ENCODE measurements at regions not wholly inside any gene's neighbourhood (a gene's known extent, or its start where the extent isn't known, plus 50 kb on each side); places are given as distances from the start of the nearest gene placed in this dataset.

- Histone ChIP-seq H3K9ac (ENCODE audit: low read length) (no peak overlapping the region), H3K4me3 (ENCODE audit: low read depth, low read length) (no peak overlapping the region), H3K27ac (ENCODE audit: low read depth, low read length) (no peak overlapping the region), H3K36me3 (ENCODE audit: control insufficient read depth, insufficient read depth, low read length) (no peaks in the 10 kb centered on the region), H3K9me3 (ENCODE audit: control insufficient read depth, insufficient read depth, low read depth, low read length) (peaks cover 11% of the 10 kb centered on the region; the same call in 1 of the 2 replicates), H3K4me1 (ENCODE audit: control insufficient read depth, insufficient read depth, low read length) (peaks cover 10% of the 10 kb centered on the region), H3K27me3 (ENCODE audit: control insufficient read depth, insufficient read depth, low read length) (no peaks in the 10 kb centered on the region)
These were observed 309.1 kb downstream of the AASDHPPT start for GRCh38 chr11:106386519-106386918.

DNA sequence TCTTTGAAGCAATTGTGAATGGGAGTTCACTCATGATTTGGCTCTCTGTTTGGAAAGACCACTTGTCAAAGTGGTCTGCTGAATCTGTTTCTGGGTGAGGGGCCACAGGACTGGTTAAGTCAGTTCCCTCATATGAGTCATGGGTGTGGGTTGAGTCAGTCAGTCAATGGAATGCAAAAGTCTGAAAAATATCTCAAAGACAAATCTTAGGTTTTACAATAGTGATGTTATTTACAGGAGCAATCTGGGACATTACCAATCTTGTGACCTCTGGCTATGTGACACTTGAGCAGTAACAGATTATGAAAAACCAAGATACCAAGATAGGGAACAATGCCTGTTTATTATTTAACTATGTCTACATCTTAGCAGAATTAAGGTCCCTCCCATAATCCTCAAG, 311.6 kb downstream of the AASDHPPT start:
- peaks cover 11% of the 10 kb centered on the region; the same call in 1 of the 2 replicates for H3K9me3 ChIP-seq (ENCODE audit: control insufficient read depth, insufficient read depth, low read depth, low read length)
- no peak overlapping the region for H3K9ac ChIP-seq (ENCODE audit: low read length)
- no peaks in the 10 kb centered on the region for H3K36me3 ChIP-seq (ENCODE audit: control insufficient read depth, insufficient read depth, low read length)
- H3K27me3 ChIP-seq (ENCODE audit: control insufficient read depth, insufficient read depth, low read length) = no peaks in the 10 kb centered on the region
- H3K4me1 ChIP-seq (ENCODE audit: control insufficient read depth, insufficient read depth, low read length) = peaks cover 3% of the 10 kb centered on the region; the same call in 1 of the 2 replicates
- H3K27ac ChIP-seq (ENCODE audit: low read depth, low read length) = no peak overlapping the region
- no peak overlapping the region for H3K4me3 ChIP-seq (ENCODE audit: low read depth, low read length)

GRCh38 chr11:106390078-106390477, 312.6 kb downstream of the AASDHPPT start:
- peaks cover 14% of the 10 kb centered on the region; the same call in 1 of the 2 replicates for H3K9me3 ChIP-seq (ENCODE audit: control insufficient read depth, insufficient read depth, low read depth, low read length)
- no peaks in the 10 kb centered on the region for H3K36me3 ChIP-seq (ENCODE audit: control insufficient read depth, insufficient read depth, low read length)
- no peak overlapping the region for H3K9ac ChIP-seq (ENCODE audit: low read length)
- no peak overlapping the region for H3K27ac ChIP-seq (ENCODE audit: low read depth, low read length)
- peaks cover 3% of the 10 kb centered on the region; the same call in 1 of the 2 replicates for H3K4me1 ChIP-seq (ENCODE audit: control insufficient read depth, insufficient read depth, low read length)
- no peak overlapping the region for H3K4me3 ChIP-seq (ENCODE audit: low read depth, low read length)
- no peaks in the 10 kb centered on the region for H3K27me3 ChIP-seq (ENCODE audit: control insufficient read depth, insufficient read depth, low read length)

- Histone ChIP-seq H3K27ac (ENCODE audit: low read depth, low read length) (no peak overlapping the region), H3K27me3 (ENCODE audit: control insufficient read depth, insufficient read depth, low read length) (no peaks in the 10 kb centered on the region), H3K36me3 (ENCODE audit: control insufficient read depth, insufficient read depth, low read length) (no peaks in the 10 kb centered on the region; the same call in 1 of the 2 replicates), H3K4me3 (ENCODE audit: low read depth, low read length) (no peak overlapping the region), H3K4me1 (ENCODE audit: control insufficient read depth, insufficient read depth, low read length) (peaks cover 3% of the 10 kb centered on the region; the same call in 1 of the 2 replicates), H3K9ac (ENCODE audit: low read length) (no peak overlapping the region), H3K9me3 (ENCODE audit: control insufficient read depth, insufficient read depth, low read depth, low read length) (peaks cover 29% of the 10 kb centered on the region)
These were observed 314.4 kb downstream of the AASDHPPT start for GRCh38 chr11:106391771-106392420.

DNA sequence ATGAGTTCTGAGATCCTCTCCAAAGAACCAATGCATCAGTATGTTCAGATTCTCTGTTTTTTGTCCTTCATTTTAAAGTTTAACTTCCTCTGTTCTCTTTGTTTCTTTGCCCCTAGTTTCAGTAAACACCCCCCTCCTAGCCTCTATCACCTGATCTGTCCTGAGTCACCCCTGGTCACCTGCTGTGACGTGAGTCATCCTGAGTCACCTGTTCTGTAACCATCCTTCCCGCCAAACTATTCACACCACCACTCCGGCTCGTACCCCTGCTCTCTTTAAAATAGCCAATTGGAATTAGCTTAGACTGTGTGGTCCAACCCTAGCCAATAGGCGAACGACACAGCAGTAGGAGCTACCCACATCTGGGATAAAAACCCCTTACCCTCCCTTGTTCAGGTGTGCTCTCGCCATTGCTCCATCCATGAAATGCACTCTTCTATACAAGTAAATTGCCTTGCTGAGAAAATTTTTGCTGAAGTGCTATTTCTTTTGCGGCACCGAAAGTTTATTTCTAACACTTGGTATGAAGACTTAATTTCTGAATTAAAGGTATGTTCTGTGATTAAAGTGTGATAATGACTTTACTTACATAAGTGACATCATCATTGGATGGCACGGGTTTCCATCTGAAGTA, 318.4 kb downstream of the AASDHPPT start:
- Histone ChIP-seq H3K4me1 (ENCODE audit: control insufficient read depth, insufficient read depth, low read length) (peaks cover 3% of the 10 kb centered on the region; the same call in 1 of the 2 replicates), H3K27me3 (ENCODE audit: control insufficient read depth, insufficient read depth, low read length) (no peaks in the 10 kb centered on the region), H3K9me3 (ENCODE audit: control insufficient read depth, insufficient read depth, low read depth, low read length) (peaks cover 18% of the 10 kb centered on the region), H3K9ac (ENCODE audit: low read length) (no peak overlapping the region), H3K36me3 (ENCODE audit: control insufficient read depth, insufficient read depth, low read length) (no peaks in the 10 kb centered on the region; the same call in 1 of the 2 replicates), H3K4me3 (ENCODE audit: low read depth, low read length) (no peak overlapping the region), H3K27ac (ENCODE audit: low read depth, low read length) (no peak overlapping the region)

- Histone ChIP-seq H3K27me3 (ENCODE audit: control insufficient read depth, insufficient read depth, low read length) (no peaks in the 10 kb centered on the region), H3K4me3 (ENCODE audit: low read depth, low read length) (no peak overlapping the region), H3K9ac (ENCODE audit: low read length) (no peak overlapping the region), H3K4me1 (ENCODE audit: control insufficient read depth, insufficient read depth, low read length) (no peaks in the 10 kb centered on the region), H3K9me3 (ENCODE audit: control insufficient read depth, insufficient read depth, low read depth, low read length) (peaks cover 18% of the 10 kb centered on the region), H3K36me3 (ENCODE audit: control insufficient read depth, insufficient read depth, low read length) (no peaks in the 10 kb centered on the region; the same call in 1 of the 2 replicates), H3K27ac (ENCODE audit: low read depth, low read length) (no peak overlapping the region)
These were observed 320.5 kb downstream of the AASDHPPT start for GRCh38 chr11:106397787-106398501.

DNA sequence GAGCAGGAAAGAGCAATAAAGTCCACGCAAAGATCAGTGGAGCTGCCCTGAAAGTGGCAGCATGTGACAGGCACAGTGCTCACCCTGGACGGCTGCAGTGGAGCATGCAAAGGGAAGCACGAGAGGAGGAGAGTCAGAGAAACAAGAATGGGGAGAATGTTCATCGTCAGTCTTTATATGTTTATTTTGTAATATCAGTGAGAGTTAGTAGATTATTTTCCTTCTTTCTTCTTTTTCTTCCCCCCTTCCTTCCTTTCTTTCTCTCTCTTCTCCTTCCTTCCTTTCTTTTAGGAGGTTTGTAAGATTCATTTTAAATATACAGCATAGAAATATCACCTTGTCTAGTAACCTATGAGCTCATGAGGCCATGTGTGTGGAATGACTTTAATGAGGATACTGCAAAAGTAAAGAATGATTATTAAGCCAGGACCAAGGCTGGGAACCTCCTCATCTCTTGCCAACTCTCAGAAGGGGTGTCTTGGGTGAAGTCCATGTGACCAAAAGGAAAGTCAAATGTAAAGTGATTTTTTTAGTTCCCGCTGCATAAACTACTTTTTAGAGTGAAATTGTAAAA, 321.1 kb downstream of the AASDHPPT start:
- no peaks in the 10 kb centered on the region for H3K4me1 ChIP-seq (ENCODE audit: control insufficient read depth, insufficient read depth, low read length)
- no peak overlapping the region for H3K9ac ChIP-seq (ENCODE audit: low read length)
- H3K9me3 ChIP-seq (ENCODE audit: control insufficient read depth, insufficient read depth, low read depth, low read length) = peaks cover 18% of the 10 kb centered on the region
- no peak overlapping the region for H3K4me3 ChIP-seq (ENCODE audit: low read depth, low read length)
- H3K27me3 ChIP-seq (ENCODE audit: control insufficient read depth, insufficient read depth, low read length) = no peaks in the 10 kb centered on the region
- no peaks in the 10 kb centered on the region; the same call in 1 of the 2 replicates for H3K36me3 ChIP-seq (ENCODE audit: control insufficient read depth, insufficient read depth, low read length)
- H3K27ac ChIP-seq (ENCODE audit: low read depth, low read length) = no peak overlapping the region

- no peak overlapping the region for H3K27ac ChIP-seq (ENCODE audit: low read depth, low read length)
- no peaks in the 10 kb centered on the region; the same call in 1 of the 2 replicates for H3K36me3 ChIP-seq (ENCODE audit: control insufficient read depth, insufficient read depth, low read length)
- peaks cover 18% of the 10 kb centered on the region for H3K9me3 ChIP-seq (ENCODE audit: control insufficient read depth, insufficient read depth, low read depth, low read length)
- H3K27me3 ChIP-seq (ENCODE audit: control insufficient read depth, insufficient read depth, low read length) = no peaks in the 10 kb centered on the region
- no peak overlapping the region for H3K9ac ChIP-seq (ENCODE audit: low read length)
- no peaks in the 10 kb centered on the region for H3K4me1 ChIP-seq (ENCODE audit: control insufficient read depth, insufficient read depth, low read length)
- H3K4me3 ChIP-seq (ENCODE audit: low read depth, low read length) = no peak overlapping the region
These were observed 321.6 kb downstream of the AASDHPPT start for GRCh38 chr11:106399076-106399511.

GRCh38 chr11:106399624-106400023, 322.2 kb downstream of the AASDHPPT start:
- H3K4me3 ChIP-seq (ENCODE audit: low read depth, low read length) = no peak overlapping the region
- peaks cover 18% of the 10 kb centered on the region for H3K9me3 ChIP-seq (ENCODE audit: control insufficient read depth, insufficient read depth, low read depth, low read length)
- no peak overlapping the region for H3K27ac ChIP-seq (ENCODE audit: low read depth, low read length)
- no peaks in the 10 kb centered on the region for H3K4me1 ChIP-seq (ENCODE audit: control insufficient read depth, insufficient read depth, low read length)
- no peaks in the 10 kb centered on the region for H3K27me3 ChIP-seq (ENCODE audit: control insufficient read depth, insufficient read depth, low read length)
- H3K9ac ChIP-seq (ENCODE audit: low read length) = no peak overlapping the region
- no peaks in the 10 kb centered on the region; the same call in 1 of the 2 replicates for H3K36me3 ChIP-seq (ENCODE audit: control insufficient read depth, insufficient read depth, low read length)

DNA sequence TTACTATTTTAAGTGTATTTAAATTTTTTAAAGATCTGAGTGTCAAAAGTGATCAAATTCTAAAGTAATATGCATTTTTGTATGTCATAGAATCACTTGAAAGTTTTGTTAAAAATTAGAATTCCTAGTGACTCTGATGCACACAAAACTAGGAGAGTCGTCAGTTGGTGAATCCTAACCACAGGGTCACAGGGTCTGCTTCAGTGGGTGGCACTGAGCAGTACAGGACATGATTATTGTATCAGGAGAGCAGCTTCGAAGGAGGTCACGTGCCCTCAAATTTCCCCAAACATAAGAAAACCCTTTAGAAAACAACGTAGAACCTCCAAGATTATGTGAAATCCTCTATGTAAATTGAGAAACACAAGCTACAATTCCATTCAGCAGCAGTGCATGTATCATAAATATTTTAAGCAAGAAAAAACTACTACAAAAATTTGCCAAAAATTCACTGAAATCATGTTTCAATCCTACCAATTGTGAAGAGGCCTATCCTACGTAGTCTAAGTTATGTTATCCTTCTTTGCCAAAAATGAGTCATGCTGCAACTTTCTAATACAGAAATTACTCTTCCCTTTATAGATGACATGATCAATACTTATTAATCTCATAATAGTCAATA, 323.6 kb downstream of the AASDHPPT start:
- no peak overlapping the region for H3K27ac ChIP-seq (ENCODE audit: low read depth, low read length)
- H3K9ac ChIP-seq (ENCODE audit: low read length) = no peak overlapping the region
- no peak overlapping the region for H3K4me3 ChIP-seq (ENCODE audit: low read depth, low read length)
- no peaks in the 10 kb centered on the region for H3K27me3 ChIP-seq (ENCODE audit: control insufficient read depth, insufficient read depth, low read length)
- H3K9me3 ChIP-seq (ENCODE audit: control insufficient read depth, insufficient read depth, low read depth, low read length) = peaks cover 6% of the 10 kb centered on the region
- no peaks in the 10 kb centered on the region; the same call in 1 of the 2 replicates for H3K36me3 ChIP-seq (ENCODE audit: control insufficient read depth, insufficient read depth, low read length)
- no peaks in the 10 kb centered on the region for H3K4me1 ChIP-seq (ENCODE audit: control insufficient read depth, insufficient read depth, low read length)
